Gastrocnemius medialis (tissue), 4 donors: ENCODE measurements at regions not wholly inside any gene's neighbourhood (a gene's known extent, or its start where the extent isn't known, plus 50 kb on each side); places are given as distances from the start of the nearest gene placed in this dataset.

Experiments
- CTCF ChIP-seq, 5 experiments: fragments of 450-650 bp in 3 of 5; fragments of 200-600 bp in 2 of 5; sonication (generic) in 2 of 5; IDR thresholded peaks in 4 of 5; conservative IDR thresholded peaks in 1 of 5; 1 replicate in 4 of 5; 2 replicates in 1 of 5; pipeline ENCODE4 v1.5.1; 2016 to 2019; ENCODE audit warnings: antibody characterized with exemption in 5 of 5, mild to moderate bottlenecking in 3 of 5, moderate library complexity in 3 of 5
- POLR2A ChIP-seq, 2 donors: fragments of 450-650 bp; IDR thresholded peaks; one replicate each; pipeline ENCODE4 v1.6.1; 2017; ENCODE audit warnings: antibody characterized with exemption in 2 of 2, mild to moderate bottlenecking in 2 of 2, moderate library complexity in 2 of 2

DNA sequence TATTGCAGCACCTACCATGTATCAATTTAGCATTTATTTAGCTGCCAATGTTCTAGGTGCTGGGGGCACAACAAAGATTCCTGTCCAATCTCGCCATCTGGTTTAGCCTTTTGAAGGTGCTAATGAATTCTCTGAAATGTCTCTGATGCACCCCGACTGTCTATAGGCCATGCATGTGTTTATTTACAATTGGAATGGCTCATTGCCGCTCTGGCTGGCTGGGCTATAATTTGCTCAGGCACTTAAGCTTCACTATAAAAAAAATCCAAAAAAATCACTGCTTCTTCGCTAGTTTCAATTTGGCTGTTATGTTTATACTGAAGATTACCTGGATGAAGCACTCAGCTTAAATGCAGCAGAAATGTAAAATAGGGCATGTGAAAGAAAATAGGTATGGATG, 115.0 kb upstream of the PAX6 start:
- TF ChIP-seq CTCF (IDR thresholded peaks at IDR 0.05 in 4 of 5, conservative IDR thresholded peaks at IDR 0.05 in 1 of 5), result no peak
- TF ChIP-seq POLR2A (IDR thresholded peaks at IDR 0.05), result no peak
